OCI-LY3 (cell line): ENCODE measurements at regions not wholly inside any gene's neighbourhood (a gene's known extent, or its start where the extent isn't known, plus 50 kb on each side); places are given as distances from the start of the nearest gene placed in this dataset.

Source experiments
- CTCF ChIP-seq: fragments of 200-600, 300-600 bp; sonication (generic); IDR thresholded peaks from 2 replicates; pipeline ENCODE4 v1.5.1; 2014; ENCODE audit warnings: antibody characterized with exemption, low read length, low read depth
- EZH2phosphoT487 ChIP-seq: fragments of 200-600 bp; shearing (Covaris generic); IDR thresholded peaks from 2 replicates; pipeline ENCODE4 v1.6.1; 2018; ENCODE audit warnings: antibody characterized with exemption, mixed run types, low read depth

GRCh38 chr20:11979306-11979990 lies 61.8 kb downstream of the BTBD3 start:
- no peak for TF ChIP-seq CTCF
- no peak for TF ChIP-seq EZH2phosphoT487
